Heart left ventricle (tissue), 13 donors: ENCODE measurements at regions not wholly inside any gene's neighbourhood (a gene's known extent, or its start where the extent isn't known, plus 50 kb on each side); places are given as distances from the start of the nearest gene placed in this dataset.
A peak's percentile ranks its signal among the peaks of the same experiment; 100 is the strongest.

Experiments
- CTCF ChIP-seq, 12 donors: fragments of 200-600 bp; sonication (generic) in 4 of 12; IDR thresholded peaks; one replicate each; pipeline versions ENCODE4 v1.5.0 to v1.8.0; 2018 to 2022; ENCODE audit warnings: antibody characterized with exemption in 12 of 12, mild to moderate bottlenecking in 5 of 12
- POLR2A ChIP-seq, 2 donors: fragments of 450-650 bp; IDR thresholded peaks; one replicate each; pipeline ENCODE4 v1.6.1; 2017; ENCODE audit warnings: antibody characterized with exemption in 2 of 2, mild to moderate bottlenecking in 2 of 2, moderate library complexity in 2 of 2
- donor health status: ischemic (EF 13 %, LVEDD 7.1; RV severe dilation, severe dysfunction).
- donor health status: DM: no; HTN: yes; CAD: no.
- donor health status: DM: no; HTN: no; CAD: no.
- donor health status: ischemic (EF 25% LVEDD 6.9; RV normal size, moderate dysfunction).
- donor health status: ischemic (EF 25% LVEDD 5.7; RV mildly dilated, moderate dysfunction).
- donor health status: ischemic (EF 35%, LVEDD 5.7; RV mildly dilated, moderate dysfunction).
- donor health status: nonischemic (EF 11% LVEDD 7.7; RV severe dilation, severe dysfunction).
- donor health status: DM: yes; HTN: yes; CAD: no.
- donor health status: PGD.
- donor health status: ischemic (EF 29% LVEDD 5.4; RV normal size, mild dysfunction).
- donor health status: nonischemic (EF 23%, LVEDD 6.1; RV moderate dilation, normal function).

DNA sequence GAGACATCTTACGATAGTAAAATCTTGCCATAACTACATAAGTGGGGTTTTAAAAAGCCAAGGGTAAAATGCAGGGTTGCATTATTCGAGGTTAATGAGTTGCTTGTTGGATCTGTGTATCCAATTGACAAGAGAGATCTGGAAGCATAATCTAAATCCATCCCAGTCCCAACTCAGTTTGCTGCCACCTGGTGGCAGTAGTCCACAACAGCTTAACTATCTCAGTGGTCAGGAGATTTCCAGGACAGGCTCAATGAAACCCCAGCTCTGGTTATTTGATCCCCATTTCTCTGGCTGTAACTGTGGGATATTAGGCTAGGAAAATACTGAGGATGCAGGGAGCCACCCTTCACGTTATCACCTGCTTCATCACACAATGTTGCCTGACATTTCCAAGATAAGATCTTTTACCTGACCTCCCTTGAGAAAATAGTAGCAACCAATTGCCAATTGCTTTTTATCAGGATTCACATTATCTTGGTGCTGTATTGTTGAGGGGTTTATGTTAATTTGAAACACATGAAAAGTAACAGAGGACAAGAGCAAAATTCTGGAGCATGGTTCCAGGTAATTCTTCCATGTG is 88.2 kb upstream of the TNIP3 start:
- peak; percentile 63 to 85 (median 80) for TF ChIP-seq CTCF (IDR thresholded peaks at IDR 0.05)
- TF ChIP-seq POLR2A (IDR thresholded peaks at IDR 0.05) = no peak
